OCI-LY1 (cell line): ENCODE measurements at regions not wholly inside any gene's neighbourhood (a gene's known extent, or its start where the extent isn't known, plus 50 kb on each side); places are given as distances from the start of the nearest gene placed in this dataset.

ENCODE experiments used
- H2AFZ ChIP-seq: fragments of 200-600 bp; sonication (generic), shearing (Covaris generic); 2 replicates; pipeline ENCODE4 v1.6.0; 2014; ENCODE audit warnings: antibody characterized with exemption, mild to moderate bottlenecking, low read length
- H3F3A ChIP-seq: fragments of 200-600 bp; sonication (generic), shearing (Covaris generic); 2 replicates; pipeline ENCODE4 v1.6.0; 2014; ENCODE audit warnings: mild to moderate bottlenecking, antibody characterized with exemption, low read length, moderate library complexity; ENCODE audit not compliant: insufficient read depth
- H3K27ac ChIP-seq: fragments of 200-600 bp; sonication (generic); 2 replicates; pipeline ENCODE4 v1.5.1; 2014; ENCODE audit warnings: low read length, mixed run types, mild to moderate bottlenecking, low read depth; ENCODE audit not compliant: poor library complexity, severe bottlenecking
- H3K27me3 ChIP-seq: fragments of 200-600 bp; sonication (generic); 2 replicates; pipeline ENCODE4 v1.6.0; 2014; ENCODE audit warnings: antibody characterized with exemption, mild to moderate bottlenecking, low read length, moderate library complexity; ENCODE audit not compliant: insufficient read depth
- H3K36me3 ChIP-seq: fragments of 200-600 bp; sonication (generic); 2 replicates; pipeline ENCODE4 v1.6.1; 2014; ENCODE audit warnings: mild to moderate bottlenecking, antibody characterized with exemption, low read length, moderate library complexity, mixed read lengths; ENCODE audit not compliant: insufficient read depth
- H3K4me1 ChIP-seq: fragments of 200-600 bp; sonication (generic); 2 replicates; pipeline ENCODE4 v1.5.1; 2014; ENCODE audit warnings: mild to moderate bottlenecking, low read length, moderate library complexity; ENCODE audit not compliant: insufficient read depth, severe bottlenecking
- H3K4me2 ChIP-seq: fragments of 200-600 bp; sonication (generic), shearing (Covaris generic); 2 replicates; pipeline ENCODE4 v1.6.1; 2014; ENCODE audit warnings: low read length
- H3K4me3 ChIP-seq: fragments of 200-600 bp; sonication (generic); 2 replicates; pipeline ENCODE4 v1.5.1; 2014; ENCODE audit warnings: low read length, low read depth, mild to moderate bottlenecking, mixed read lengths; ENCODE audit not compliant: poor library complexity, severe bottlenecking
- H3K79me2 ChIP-seq: fragments of 200-600 bp; shearing (Covaris generic); 2 replicates; pipeline ENCODE4 v1.6.1; 2016; ENCODE audit warnings: mixed run types, low read length, mixed read lengths; ENCODE audit not compliant: insufficient read depth
- H3K9ac ChIP-seq: fragments of 200-600 bp; sonication (generic), shearing (Covaris generic); 2 replicates; pipeline ENCODE4 v1.6.1; 2014; ENCODE audit warnings: mild to moderate bottlenecking, low read length, mixed read lengths
- H3K9me2 ChIP-seq: fragments of 200-600 bp; sonication (generic), shearing (Covaris generic); 2 replicates; pipeline ENCODE4 v1.6.1; 2014; ENCODE audit warnings: low read depth, mild to moderate bottlenecking, low read length, mixed read lengths
- H3K9me3 ChIP-seq: fragments of 200-600 bp; shearing (Covaris generic); 2 replicates; pipeline ENCODE4 v1.6.1; 2014; ENCODE audit warnings: low read length, mixed read lengths
- H4K20me1 ChIP-seq: fragments of 200-600 bp; sonication (generic), shearing (Covaris generic); 2 replicates; pipeline ENCODE4 v1.6.0; 2016; ENCODE audit warnings: mild to moderate bottlenecking, low read length; ENCODE audit not compliant: insufficient read depth
- EZH2 ChIP-seq: fragments of 200-600 bp; sonication (generic), shearing (Covaris generic); IDR thresholded peaks from 2 replicates; pipeline ENCODE4 v1.8.0; 2017; ENCODE audit warnings: borderline replicate concordance, mixed run types, mild to moderate bottlenecking, antibody characterized with exemption, low read length, moderate library complexity, mixed read lengths
- TF ChIP-seq, protein P1 (sequence below): fragments of 200-600 bp; sonication (generic), shearing (Covaris generic); IDR thresholded peaks from 2 replicates; pipeline ENCODE4 v1.5.1; 2017; ENCODE audit warnings: mild to moderate bottlenecking, antibody characterized with exemption, low read length, moderate library complexity, mixed read lengths

GRCh38 chr2:15889442-15890123 lies 50.8 kb upstream of the MYCN start:
- Histone ChIP-seq H3K36me3 (no peaks in the 10 kb centered on the region), H3K9ac (no peak overlapping the region), H4K20me1 (no peaks in the 10 kb centered on the region), H3K27me3 (no peaks in the 10 kb centered on the region), H2AFZ (no peak overlapping the region), H3F3A (no peaks in the 10 kb centered on the region), H3K4me3 (no peak overlapping the region), H3K79me2 (no peaks in the 10 kb centered on the region), H3K4me2 (no peak overlapping the region), H3K27ac (no peak overlapping the region), H3K4me1 (no peaks in the 10 kb centered on the region), H3K9me3 (no peaks in the 10 kb centered on the region), H3K9me2 (no peaks in the 10 kb centered on the region)
- TF ChIP-seq, protein P1, sequence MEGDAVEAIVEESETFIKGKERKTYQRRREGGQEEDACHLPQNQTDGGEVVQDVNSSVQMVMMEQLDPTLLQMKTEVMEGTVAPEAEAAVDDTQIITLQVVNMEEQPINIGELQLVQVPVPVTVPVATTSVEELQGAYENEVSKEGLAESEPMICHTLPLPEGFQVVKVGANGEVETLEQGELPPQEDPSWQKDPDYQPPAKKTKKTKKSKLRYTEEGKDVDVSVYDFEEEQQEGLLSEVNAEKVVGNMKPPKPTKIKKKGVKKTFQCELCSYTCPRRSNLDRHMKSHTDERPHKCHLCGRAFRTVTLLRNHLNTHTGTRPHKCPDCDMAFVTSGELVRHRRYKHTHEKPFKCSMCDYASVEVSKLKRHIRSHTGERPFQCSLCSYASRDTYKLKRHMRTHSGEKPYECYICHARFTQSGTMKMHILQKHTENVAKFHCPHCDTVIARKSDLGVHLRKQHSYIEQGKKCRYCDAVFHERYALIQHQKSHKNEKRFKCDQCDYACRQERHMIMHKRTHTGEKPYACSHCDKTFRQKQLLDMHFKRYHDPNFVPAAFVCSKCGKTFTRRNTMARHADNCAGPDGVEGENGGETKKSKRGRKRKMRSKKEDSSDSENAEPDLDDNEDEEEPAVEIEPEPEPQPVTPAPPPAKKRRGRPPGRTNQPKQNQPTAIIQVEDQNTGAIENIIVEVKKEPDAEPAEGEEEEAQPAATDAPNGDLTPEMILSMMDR = no peak
- no peak for TF ChIP-seq EZH2

DNA sequence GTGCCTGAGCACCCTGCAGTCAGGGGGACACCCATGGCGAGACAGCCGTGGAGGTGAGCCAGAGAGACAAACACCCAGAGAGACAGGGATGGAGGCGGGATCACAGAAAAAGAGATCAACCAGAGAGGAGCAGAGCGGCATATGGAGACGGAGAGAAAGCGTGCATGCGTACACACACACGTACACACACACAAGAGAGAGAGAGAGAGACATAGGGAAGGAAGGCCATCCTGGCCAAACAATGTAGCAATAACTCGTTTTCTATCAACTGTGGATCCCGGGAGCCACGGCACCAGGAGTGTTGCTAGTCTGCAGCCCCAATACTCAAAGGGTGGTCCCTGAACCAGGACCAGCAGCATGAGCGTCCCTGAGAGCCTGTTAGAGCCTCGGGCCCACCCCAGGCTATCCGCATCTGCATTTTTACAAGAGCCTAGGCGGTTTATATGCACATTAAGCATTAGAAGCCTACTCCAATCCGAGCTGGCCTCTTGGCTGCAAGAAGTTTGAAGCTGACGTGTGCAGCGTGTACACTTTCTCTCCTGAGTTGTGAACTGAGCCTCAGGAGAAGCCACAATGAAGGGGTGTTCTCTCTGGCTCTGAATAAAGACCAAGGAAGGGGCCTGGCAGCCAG lies 50.1 kb upstream of the MYCN start:
- Histone ChIP-seq H3K4me1 (no peaks in the 10 kb centered on the region), H3K4me3 (no peak overlapping the region), H4K20me1 (no peaks in the 10 kb centered on the region), H2AFZ (no peak overlapping the region), H3F3A (no peaks in the 10 kb centered on the region), H3K27me3 (no peaks in the 10 kb centered on the region), H3K4me2 (no peak overlapping the region), H3K27ac (no peak overlapping the region), H3K9me3 (no peaks in the 10 kb centered on the region), H3K36me3 (no peaks in the 10 kb centered on the region), H3K9ac (no peak overlapping the region), H3K9me2 (no peaks in the 10 kb centered on the region), H3K79me2 (no peaks in the 10 kb centered on the region)
- TF ChIP-seq, protein P1 = no peak
- TF ChIP-seq EZH2 = no peak
